CD4-positive, alpha-beta T cell (primary cell): ENCODE measurements at regions not wholly inside any gene's neighbourhood (a gene's known extent, or its start where the extent isn't known, plus 50 kb on each side); places are given as distances from the start of the nearest gene placed in this dataset.

ENCODE experiments used
- ATAC-seq: fragments of 200-7000 bp; cut with Tn5 transposase; one replicate; pipeline ENCODE4 v1.10.0; 2022; ENCODE audit warnings: mild to moderate bottlenecking; ENCODE audit not compliant: poor library complexity
- CTCF ChIA-PET: fragments of 350-600 bp; sonication (Branson Sonifier 250); formaldehyde crosslinking; loops from one replicate; lab custom pipeline; 2021; ENCODE audit warnings: antibody characterized with exemption, inconsistent platforms; lab: Charles Lee
- POLR2A ChIA-PET: fragments of 350-600 bp; sonication (Branson Sonifier 250); formaldehyde crosslinking; loops from one replicate; lab custom pipeline; 2021; ENCODE audit warnings: antibody characterized with exemption, inconsistent platforms; lab: Charles Lee
- DNase-seq, 14 experiments: peaks; one replicate each; pipeline ENCODE4 v3.0.0-alpha.2; 2013 to 2020; ENCODE audit warnings: mixed read lengths in 2 of 14
- H3K27ac ChIP-seq, 2 donors: one replicate each; pipeline versions ENCODE4 v1.5.1 to v1.7.0; 2013; ENCODE audit warnings: low read length in 2 of 2, low read depth in 1 of 2, mild to moderate bottlenecking in 1 of 2
- H3K27me3 ChIP-seq, 2 experiments: 1 replicate in 1 of 2; 2 replicates in 1 of 2; pipeline versions ENCODE4 v1.6.1 to v1.7.0; 2013; ENCODE audit warnings: low read length in 2 of 2, control low read depth in 1 of 2, mild to moderate bottlenecking in 1 of 2, moderate library complexity in 1 of 2; ENCODE audit not compliant: insufficient read depth in 2 of 2, control insufficient read depth in 1 of 2
- H3K36me3 ChIP-seq: one replicate; pipeline ENCODE4 v1.6.1; 2013; ENCODE audit warnings: low read length, control low read depth; ENCODE audit not compliant: insufficient read depth
- H3K4me1 ChIP-seq: one replicate; pipeline ENCODE4 v1.6.1; 2013; ENCODE audit warnings: low read length, control low read depth; ENCODE audit not compliant: insufficient read depth
- H3K4me3 ChIP-seq: one replicate; pipeline ENCODE4 v1.5.1; 2013; ENCODE audit warnings: mild to moderate bottlenecking, low read length, moderate library complexity
- H3K9me3 ChIP-seq, 2 experiments: 1 replicate in 1 of 2; 2 replicates in 1 of 2; pipeline versions ENCODE4 v1.6.1 to v1.7.0; 2013; ENCODE audit warnings: low read length in 2 of 2, mild to moderate bottlenecking in 2 of 2, control low read depth in 1 of 2, moderate library complexity in 1 of 2; ENCODE audit not compliant: control insufficient read depth in 1 of 2, insufficient read depth in 1 of 2
- H3K27ac Mint-ChIP-seq: one replicate; pipeline ENCODE4 v1.8.0; 2020; ENCODE audit warnings: mixed read lengths
- H3K27me3 Mint-ChIP-seq: one replicate; pipeline ENCODE4 v1.8.0; 2021; ENCODE audit warnings: mixed read lengths
- H3K36me3 Mint-ChIP-seq: one replicate; pipeline ENCODE4 v1.8.0; 2021; ENCODE audit warnings: low read depth, mixed read lengths
- H3K4me1 Mint-ChIP-seq: one replicate; pipeline ENCODE4 v1.8.0; 2021; ENCODE audit warnings: low read depth, mixed read lengths
- H3K4me3 Mint-ChIP-seq: one replicate; pipeline ENCODE4 v1.8.0; 2020; ENCODE audit warnings: mild to moderate bottlenecking, mixed read lengths
- H3K9me3 Mint-ChIP-seq: one replicate; pipeline ENCODE4 v1.8.0; 2020; ENCODE audit warnings: mixed read lengths
- intact Hi-C, 2 experiments: fragments of 100-400 bp; cut with DNase I in 1 of 2; cut with micrococcal nuclease in 1 of 2; formaldehyde crosslinking; loops; one replicate each; pipeline versions ENCODE4 v1.15.1 to v1.9.0; 2023 to 2025; cut with DNase I, micrococcal nuclease
- TF ChIP-seq, protein P1 (sequence below): fragments of 200-600 bp; IDR thresholded peaks from one replicate; pipeline ENCODE4 v1.8.0; 2022; ENCODE audit warnings: antibody characterized with exemption, mild to moderate bottlenecking

DNA sequence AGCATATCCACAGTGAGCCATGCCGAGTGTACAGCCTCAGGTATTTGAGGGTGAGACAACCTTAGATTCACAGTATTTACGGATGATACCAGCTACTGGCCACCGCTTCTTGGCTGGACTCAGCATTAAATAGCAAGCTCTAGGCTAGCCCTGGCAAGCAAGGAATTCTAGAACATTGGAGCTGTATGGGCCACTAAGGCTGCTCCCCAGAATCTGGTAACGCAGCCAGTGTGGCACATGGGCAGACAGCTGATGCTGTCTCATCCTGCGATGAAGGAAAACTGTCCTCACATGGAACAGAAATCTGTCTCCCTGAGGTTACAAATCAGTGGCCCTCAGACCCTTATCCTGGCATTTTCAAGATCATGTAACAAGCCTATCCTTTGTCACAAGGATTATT, 57.6 kb upstream of the RGMA start:
- Mint-ChIP-seq H3K36me3 (no peaks in the 10 kb centered on the region), H3K4me1 (peaks cover 3% of the 10 kb centered on the region), H3K27me3 (peaks cover 5% of the 10 kb centered on the region), H3K27ac (no peak overlapping the region), H3K9me3 (no peaks in the 10 kb centered on the region), H3K4me3 (no peak overlapping the region)
- Histone ChIP-seq H3K9me3 (peaks cover 0 to 4% of the 10 kb centered on the region in 2 experiments), H3K4me1 (peaks cover 10% of the 10 kb centered on the region), H3K27me3 (no peaks in the 10 kb centered on the region), H3K4me3 (no peak overlapping the region), H3K27ac (no peak overlapping the region), H3K36me3 (no peaks in the 10 kb centered on the region)
- ChIA-PET POLR2A (no interaction called here), CTCF (no interaction called here)
- TF ChIP-seq, protein P1, sequence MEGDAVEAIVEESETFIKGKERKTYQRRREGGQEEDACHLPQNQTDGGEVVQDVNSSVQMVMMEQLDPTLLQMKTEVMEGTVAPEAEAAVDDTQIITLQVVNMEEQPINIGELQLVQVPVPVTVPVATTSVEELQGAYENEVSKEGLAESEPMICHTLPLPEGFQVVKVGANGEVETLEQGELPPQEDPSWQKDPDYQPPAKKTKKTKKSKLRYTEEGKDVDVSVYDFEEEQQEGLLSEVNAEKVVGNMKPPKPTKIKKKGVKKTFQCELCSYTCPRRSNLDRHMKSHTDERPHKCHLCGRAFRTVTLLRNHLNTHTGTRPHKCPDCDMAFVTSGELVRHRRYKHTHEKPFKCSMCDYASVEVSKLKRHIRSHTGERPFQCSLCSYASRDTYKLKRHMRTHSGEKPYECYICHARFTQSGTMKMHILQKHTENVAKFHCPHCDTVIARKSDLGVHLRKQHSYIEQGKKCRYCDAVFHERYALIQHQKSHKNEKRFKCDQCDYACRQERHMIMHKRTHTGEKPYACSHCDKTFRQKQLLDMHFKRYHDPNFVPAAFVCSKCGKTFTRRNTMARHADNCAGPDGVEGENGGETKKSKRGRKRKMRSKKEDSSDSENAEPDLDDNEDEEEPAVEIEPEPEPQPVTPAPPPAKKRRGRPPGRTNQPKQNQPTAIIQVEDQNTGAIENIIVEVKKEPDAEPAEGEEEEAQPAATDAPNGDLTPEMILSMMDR = no peak
- intact Hi-C loops = no loop called here
- no peak for DNase-seq
- no peak for ATAC-seq

DNA sequence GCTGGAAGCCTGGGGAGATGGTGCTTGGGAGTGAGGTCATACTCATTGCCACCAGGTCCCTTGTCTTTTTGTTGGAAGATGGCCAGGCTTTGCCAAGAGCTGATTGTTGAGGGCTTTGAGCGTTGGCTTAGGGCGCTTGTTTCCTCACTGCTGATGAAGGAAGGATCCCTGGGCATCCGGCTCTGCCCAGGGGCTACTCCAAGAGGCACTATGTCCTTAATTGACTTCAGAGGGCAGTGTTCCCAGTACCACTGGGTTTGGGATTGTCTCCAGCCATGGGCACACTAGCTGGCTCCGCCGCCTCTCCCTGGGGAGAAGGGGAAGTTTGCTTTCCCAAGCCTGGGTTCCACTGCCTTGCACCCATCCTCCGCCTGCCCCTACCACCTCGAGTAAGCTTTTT, 57.2 kb upstream of the RGMA start:
- no peaks in the 10 kb centered on the region for H3K36me3 ChIP-seq
- intact Hi-C loops = no loop called here
- Mint-ChIP-seq H3K27ac (no peak overlapping the region), H3K27me3 (peaks cover 5% of the 10 kb centered on the region), H3K4me3 (no peak overlapping the region), H3K36me3 (no peaks in the 10 kb centered on the region), H3K9me3 (no peaks in the 10 kb centered on the region), H3K4me1 (peaks cover 6% of the 10 kb centered on the region)
- ATAC-seq (no peak), DNase-seq (no peak)
- no peaks in the 10 kb centered on the region for H3K27me3 ChIP-seq
- TF ChIP-seq, protein P1 = no peak
- no peak overlapping the region for H3K4me3 ChIP-seq
- peaks cover 0 to 4% of the 10 kb centered on the region in 2 experiments for H3K9me3 ChIP-seq
- H3K4me1 ChIP-seq = peaks cover 12% of the 10 kb centered on the region
- H3K27ac ChIP-seq = no peak overlapping the region
- ChIA-PET POLR2A (no interaction called here), CTCF (no interaction called here)

DNA sequence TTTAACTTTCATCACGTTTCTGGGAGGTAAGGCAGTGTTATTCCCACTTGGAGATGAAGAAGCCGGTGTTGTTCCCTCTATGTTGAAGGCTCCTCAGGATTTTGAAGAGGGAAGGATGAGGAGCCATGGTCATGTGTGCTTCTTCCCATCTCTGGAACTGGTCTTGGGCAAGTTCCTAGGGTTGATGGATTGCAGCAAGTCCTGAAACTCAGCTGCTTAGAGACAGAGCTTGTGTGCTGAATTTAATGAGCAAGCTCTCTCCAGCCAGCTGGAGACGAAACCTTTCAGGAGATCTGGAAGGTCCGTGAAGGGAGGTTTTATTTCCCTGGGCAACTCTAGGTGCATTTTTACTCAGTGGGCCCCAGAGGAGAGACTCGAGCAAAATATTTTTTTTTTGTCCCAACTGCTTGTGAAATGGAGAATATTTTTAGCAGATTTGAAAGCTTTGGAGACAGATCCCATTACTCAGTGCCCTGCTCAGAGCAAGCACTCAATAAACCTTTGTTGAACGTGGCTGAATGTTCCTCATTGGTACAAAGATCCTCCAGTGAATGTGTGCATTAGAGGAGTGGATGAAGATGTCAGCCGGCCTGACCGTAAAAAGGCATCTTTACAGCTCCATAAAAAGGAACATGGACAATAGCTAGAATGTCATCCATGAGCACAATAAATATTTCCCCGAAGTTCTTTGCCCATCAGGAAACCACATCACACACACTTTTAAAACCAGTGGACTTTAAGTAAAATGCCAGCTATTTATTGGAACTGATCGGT, 55.6 kb upstream of the RGMA start:
- Histone ChIP-seq H3K36me3 (no peaks in the 10 kb centered on the region), H3K27me3 (no peaks in the 10 kb centered on the region), H3K27ac (no peak overlapping the region), H3K4me3 (no peak overlapping the region), H3K4me1 (peaks cover 14% of the 10 kb centered on the region), H3K9me3 (peaks cover 0 to 4% of the 10 kb centered on the region in 2 experiments)
- ChIA-PET POLR2A (no interaction called here), CTCF (no interaction called here)
- H3K36me3 Mint-ChIP-seq = no peaks in the 10 kb centered on the region
- H3K27ac Mint-ChIP-seq = no peak overlapping the region
- H3K4me3 Mint-ChIP-seq = no peak overlapping the region
- no peaks in the 10 kb centered on the region for H3K9me3 Mint-ChIP-seq
- TF ChIP-seq, protein P1 = no peak
- ATAC-seq = no peak
- DNase-seq = no peak
- intact Hi-C loops = no loop called here
- H3K4me1 Mint-ChIP-seq = peaks cover 17% of the 10 kb centered on the region
- peaks cover 5% of the 10 kb centered on the region for H3K27me3 Mint-ChIP-seq
